T1000 (cell line): ENCODE measurements at regions not wholly inside any gene's neighbourhood (a gene's known extent, or its start where the extent isn't known, plus 50 kb on each side); places are given as distances from the start of the nearest gene placed in this dataset.

Experiments
- DNase-seq: peaks from one replicate; lab custom pipeline; 2025; ENCODE audit warnings: mixed read lengths; lab: John Stamatoyannopoulos, UW

DNA sequence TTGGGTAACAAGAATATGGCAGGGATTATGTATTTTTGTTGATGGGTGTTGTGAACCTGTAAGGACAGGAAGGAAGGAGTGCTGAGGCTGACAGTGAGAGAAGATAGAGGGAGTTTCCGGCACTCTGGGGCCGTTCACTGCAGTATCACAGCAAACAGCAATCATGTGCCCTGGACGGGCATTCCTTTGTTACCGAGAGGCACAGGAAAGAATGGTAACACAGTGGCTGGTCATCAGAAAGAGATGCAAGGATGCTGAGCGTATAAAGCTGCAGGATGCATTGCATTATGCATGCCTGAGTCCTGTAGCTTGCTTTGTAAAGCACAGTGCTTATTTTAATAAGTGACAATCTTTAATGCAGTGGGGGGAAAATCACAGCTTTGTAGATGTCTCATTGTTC lies 286.8 kb downstream of the RPS24 start:
- no peak for DNase-seq

DNA sequence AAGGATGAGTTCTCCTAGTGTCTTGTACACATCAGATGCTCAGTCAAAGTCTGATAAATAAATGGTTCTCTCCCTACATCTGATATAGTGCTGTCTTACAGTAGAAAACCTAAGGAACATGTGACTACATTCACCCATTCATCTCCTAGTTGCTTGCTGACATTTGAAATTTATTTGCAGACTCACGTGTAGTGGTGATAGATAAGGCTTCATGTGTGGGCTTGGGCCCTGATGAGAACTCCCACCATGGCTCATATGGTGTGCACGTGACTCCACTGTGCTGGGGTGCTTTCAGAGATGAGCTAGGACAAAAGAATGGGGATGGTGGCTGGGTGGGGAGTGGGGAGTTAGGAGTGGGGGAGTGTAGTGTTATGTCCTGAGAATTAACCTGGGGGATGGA lies 287.3 kb downstream of the RPS24 start:
- DNase-seq: no peak

DNA sequence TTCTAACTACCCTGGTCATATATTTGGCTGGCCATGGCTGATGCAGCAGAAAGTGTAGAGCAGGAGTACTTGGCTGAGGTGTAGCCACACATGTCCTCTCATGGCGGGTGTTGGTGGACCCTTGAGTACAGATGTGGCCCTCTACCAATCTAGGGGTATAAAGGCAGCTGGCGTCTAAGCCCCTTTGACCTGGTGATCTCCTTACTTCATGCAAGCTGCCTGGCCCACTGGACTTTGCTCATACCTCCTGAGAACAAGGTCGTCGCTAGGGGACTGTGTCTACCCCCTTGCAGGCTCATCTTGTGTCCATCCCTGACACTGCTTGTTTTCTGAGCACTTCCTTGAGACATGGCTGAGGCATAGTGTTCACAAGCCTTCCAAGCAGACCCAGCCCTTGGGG lies 287.8 kb downstream of the RPS24 start:
- DNase-seq: no peak

DNA sequence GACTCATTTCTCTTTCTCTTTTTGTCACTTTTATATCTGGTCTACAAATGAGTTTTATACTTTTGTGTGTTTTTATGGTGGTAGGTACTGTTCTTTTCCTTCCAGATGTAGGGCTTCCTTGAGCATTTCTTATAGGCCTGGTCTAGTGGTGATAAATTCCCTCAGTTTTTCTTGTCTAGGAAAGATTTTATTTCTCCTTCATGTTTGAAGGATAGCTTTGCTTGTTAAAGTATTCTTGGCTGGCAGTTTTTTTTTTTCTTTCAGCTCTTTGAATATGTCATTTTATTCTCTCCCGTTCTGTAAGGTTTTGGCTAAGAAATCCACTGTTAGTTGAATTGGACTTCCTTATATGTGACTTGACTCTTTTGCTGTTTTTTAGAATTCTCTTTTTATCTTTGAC lies 292.7 kb downstream of the RPS24 start:
- DNase-seq: no peak

DNA sequence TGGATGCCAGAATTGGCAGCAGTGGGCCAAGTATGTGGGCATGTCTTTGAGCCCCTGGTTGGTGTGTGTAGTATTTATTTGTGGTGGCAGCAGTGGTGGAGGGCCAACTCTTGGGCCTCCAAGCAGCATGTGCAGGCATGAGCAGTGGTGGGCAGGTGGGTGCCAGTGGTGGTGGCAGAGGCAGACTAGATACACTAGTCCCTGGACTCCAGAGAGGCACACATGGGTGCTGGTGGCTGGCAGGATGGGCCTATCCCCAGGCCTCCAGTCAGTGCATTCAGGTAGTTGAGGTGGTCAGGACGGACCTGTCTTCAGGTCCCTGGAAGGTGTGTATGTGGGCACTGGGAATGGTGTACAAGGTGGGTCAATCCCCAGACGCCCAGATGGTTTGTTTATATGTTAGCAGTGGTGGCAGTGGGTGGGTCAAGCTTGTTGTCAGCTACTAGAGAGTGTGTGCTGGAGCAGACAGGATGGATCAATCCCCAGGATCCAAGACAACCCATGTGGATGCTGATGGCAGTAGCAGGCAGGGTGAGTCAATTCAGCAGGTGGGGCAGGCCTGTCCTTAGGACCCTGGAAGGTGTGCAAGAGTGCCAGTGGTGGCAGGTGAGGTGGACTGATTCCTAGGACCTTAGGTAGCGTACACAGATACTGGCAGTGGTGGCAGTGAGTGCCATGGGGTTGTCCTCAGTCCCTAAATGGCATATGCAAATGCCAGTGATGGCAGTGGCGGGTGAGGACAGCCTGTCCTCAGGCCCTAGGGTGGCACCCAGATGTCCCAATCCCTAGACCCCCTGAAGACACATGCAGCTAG lies 294.3 kb downstream of the RPS24 start:
- no peak for DNase-seq

DNA sequence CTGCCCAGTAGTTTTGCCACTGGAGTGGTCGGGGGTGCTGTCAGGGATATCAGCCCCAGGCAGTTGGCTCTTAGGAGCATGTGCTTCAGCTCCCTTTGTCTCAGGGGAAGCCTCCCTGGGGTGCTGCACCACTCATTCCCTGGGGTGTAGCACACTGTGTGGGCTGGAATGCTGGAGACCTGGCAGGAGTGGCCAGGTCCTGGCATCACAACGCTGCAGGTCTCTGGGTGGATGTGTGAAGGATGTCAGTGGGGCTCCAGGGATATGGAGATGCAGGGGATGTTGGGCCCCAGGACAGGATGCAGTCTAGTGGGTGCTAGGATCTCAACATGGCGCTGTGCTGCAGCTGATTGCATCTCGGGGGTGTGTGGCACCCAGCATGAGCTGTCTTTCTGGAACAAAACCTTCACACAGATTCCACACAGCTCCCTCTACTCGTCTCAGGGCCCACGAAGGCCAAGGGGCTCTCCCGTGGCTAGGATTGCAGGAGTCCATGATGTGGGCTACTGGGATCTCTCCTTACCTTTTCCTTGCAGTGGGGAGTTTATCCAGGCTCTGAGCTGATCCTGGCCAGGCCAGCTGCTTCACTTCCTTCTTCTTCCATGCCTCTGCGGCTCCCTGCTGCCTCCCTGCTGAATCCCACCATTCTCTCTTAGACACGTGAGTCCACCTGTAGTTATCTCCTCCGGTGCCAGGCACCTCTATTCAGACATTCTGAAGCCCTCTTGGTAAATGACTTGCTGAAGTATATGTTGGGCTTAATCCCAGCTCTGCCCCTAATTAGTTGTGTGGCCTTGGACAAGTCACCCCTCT lies 295.1 kb downstream of the RPS24 start:
- no peak for DNase-seq

DNA sequence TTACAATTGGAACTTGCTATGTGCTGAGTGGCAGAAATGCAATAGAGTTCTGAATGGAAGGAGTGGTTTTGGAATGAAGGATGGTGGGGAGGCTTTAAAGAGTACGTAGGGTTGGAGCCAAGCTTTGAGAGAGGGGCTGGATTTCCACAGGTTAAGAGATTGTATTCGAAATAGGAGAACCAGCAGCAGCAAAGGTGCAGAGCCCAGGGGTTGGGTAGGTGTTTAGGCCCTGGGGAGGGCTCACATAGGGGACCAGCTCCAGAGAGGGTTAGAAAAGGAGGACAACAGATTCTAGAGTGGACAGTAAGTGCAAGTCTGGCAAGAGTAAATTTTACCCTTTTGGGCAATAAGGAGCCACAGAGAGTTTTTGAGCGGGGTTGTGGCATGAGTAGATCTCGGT lies 297.2 kb downstream of the RPS24 start:
- DNase-seq: no peak

DNA sequence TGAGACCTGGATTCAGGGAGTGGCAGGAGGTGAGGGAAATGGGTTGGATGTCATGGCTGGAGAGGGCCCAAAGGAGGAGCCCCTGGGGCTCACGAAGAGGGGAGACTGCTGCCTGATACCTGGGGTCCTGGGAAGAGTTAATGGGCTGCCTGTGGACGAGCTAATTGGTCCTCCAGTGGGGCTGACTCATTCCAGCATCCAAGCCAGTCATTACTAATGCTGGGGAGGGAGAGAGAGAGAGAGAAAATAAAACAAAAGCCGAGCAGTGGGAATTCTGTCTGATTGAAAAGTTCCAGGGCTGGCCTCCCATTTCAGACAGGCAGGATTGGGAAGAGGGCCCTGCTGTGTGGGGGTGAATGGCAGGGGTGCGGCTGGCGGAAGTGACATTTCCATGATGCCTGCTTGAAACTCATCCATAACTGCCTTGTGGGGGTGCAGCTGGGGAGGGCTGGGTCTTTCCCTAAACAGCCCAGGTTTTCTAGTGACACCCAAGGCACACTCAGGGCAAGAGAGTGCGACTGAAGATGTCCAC lies 297.8 kb downstream of the RPS24 start:
- no peak for DNase-seq

DNA sequence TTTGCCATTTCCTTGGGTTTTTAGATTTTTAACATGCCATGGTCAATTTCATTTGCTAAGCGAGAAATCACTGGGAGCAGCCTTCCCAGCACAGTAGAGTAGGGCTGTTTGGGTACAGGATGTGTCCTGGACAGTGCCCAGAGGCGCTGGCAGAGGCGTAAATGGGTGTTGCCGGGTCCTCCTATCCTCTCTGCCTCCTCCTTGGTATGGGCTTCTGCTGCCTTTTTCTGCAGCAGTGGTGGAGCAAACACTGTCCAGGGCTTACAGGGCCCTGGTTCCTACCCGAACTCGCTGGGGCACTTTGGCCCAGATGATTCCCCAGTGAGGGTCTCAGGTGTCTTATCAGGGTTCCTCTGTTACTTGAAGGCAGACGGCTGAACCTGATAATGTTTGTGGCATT lies 298.3 kb downstream of the RPS24 start:
- DNase-seq: no peak

DNA sequence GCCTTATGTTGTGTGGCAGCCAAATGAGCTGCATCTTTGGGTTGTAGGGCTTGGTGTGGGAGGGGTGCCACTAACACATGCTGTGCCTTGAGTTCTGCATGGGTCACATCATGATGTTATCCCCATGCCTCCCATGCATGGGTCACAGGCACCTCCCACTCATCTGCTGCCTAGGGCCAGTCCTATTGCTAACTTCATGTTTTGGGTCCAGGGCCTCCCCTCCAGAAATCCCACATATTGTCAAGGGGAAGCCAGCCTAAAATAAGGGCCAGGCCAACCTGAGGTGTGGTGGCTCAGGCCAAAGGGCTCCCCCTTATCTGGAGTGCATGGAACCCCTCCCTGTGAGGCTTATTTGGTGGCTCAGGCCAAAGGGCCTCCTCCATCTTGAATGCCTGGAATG lies 299.0 kb downstream of the RPS24 start:
- no peak for DNase-seq

DNA sequence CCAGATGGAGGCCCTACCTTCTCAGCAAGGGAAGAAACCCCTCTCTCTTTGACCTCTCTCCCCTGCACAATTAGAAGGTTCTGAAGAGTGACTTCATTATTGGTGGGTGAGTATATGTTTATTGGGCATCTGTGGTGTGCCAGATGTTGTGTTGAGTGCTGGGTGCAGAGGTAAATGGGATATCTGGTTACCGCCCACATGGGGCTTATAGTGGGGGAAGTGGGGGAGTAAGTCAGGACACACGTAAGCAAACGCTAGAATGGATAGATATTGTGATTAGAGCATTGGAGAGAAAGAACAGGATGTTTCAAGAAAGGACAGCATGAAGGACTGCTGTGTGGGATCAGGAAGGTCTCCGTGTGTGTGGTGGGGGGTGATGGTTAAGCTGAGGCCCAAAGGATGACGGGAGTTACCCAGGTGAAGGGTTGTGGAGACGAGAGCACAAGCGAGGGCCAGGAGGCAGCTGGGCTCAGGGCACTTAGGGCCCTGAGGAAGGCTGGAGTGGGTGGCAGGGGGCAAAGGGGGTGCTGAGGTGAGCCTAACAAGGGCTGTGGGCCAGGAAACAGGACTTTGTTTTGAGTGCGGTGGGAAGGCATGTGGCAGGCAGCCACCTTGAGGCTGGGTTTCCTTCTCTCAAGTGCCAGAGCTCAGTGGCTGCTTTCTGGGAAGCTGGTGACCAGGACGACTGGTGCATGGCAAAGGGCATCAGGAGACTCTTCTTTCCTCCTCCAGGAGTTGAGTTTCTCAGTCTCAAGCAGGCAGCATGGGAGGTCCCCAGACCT lies 299.9 kb downstream of the RPS24 start:
- DNase-seq: no peak

DNA sequence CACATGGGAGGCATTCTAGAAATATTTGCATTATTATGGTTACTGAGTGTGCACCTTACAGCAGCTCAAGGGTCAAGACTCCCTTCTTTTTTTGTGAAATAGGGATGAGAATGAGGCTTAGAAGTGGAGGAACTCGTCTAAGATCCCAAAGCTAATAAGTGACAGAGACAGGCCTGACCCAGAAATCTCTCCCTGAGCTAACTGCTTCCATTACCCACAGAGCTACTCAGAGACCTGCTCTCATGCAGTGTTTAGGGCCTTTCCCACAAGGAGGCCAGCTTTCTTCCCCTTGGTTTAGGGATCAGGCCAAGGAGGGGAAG lies 301.7 kb downstream of the RPS24 start:
- no peak for DNase-seq

DNA sequence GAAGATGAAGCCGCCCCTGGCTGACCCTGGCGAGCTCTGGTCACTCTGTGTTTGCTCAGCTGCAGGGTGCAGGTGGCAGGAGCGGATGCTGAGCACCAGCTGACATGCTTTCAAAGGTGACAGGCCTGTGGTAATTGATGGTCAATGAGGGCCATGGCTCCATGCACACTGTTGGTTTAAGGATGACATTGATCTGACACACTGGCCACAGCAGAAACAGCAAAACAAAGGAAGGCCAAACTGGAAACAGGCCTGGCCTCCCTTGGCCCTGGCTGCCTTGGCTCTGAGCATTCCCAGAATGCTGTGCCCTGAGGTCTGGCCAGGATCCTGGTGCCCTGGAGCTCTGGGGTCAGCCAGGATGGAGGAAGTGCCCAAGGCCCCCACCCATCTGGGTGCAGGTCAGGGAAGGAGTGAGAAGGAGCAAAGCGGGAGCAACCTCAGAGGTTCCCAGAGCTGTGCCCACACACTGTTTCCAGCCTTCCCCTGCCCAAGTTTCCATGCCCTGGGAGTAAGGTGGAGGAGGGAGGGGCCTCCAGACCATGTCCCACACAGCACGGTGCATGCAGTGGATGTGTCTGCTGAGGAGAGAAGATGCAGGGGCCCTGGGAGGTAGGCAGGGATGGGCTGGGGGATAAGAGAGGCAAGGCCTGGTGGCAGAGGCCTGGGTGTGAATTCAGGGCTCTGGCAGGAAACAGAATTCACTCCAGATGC lies 302.2 kb downstream of the RPS24 start:
- no peak for DNase-seq

DNA sequence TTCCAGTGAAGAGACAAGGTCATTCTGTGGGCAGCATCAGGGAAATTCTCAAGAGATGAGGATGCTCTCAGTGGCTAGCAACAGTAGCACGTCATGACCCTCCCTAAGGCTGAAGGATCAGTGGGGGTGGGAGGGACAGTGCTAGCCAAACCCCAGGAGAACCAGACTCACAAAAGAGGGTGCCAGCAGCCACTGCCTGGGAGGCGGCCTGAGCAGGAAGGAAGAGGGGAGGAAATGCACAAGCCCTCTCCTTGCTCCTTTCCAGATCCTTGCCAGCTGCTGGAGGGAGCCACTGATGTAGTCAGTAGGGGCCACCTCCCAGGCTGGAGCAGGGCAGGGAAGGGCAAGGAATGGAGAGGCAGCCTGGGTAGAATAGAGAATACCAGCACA lies 302.7 kb downstream of the RPS24 start:
- peak; percentile 60 for DNase-seq

DNA sequence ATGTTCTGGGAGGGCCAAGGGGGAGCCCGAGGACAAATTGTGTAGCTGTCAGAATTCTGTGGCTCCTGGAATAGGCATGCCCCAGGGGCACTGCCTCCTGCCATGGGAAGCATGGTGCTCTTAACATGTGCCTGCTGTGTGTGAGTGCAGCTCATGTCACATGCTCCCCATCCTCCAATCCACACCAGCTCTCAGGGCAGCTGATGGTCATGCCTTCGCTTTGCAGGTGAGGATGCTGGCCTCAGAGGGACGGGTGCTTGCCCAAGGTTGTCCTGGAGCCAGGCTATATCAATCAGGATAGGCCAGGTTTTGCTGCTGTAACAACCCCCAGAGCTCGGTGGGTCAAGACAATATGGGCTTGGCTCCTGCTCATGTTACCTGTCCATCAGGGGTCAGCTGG lies 303.4 kb downstream of the RPS24 start:
- no peak for DNase-seq

DNA sequence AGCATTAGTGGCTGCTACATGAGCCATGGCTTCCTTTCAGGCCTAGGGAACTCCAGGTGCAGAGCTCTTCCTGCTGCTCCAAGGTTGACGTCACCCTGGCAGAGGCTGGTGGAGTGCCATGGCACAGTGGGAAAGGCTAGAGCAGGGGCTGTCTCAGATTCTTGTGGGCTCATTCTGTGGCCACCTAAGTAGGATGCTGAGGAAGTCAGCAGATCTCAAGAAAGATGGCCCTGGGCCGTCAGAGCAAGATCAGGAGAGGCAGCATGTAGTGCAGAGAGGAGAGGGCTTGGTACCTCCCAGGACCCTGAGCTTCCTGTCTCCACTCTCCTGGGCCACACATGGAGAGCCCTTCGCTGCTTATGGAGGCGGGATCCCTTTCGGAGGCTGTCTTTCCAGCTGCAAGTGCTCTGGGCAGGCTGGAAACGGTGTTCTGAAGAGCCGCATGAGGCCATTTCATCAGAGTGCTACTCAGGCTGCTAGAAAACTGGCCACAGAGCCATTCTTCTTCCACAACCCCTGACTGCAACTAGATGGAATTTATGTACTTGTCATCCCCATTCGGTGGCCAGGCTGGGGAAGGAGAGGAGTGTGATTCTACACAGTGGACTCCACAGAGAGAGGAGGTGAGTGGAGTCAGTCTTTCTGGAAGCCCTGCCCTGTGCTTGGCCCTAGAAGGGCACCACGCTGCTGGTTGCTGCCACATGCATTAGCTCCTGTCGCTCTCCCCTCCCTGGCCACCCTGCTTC lies 304.2 kb downstream of the RPS24 start:
- no peak for DNase-seq

DNA sequence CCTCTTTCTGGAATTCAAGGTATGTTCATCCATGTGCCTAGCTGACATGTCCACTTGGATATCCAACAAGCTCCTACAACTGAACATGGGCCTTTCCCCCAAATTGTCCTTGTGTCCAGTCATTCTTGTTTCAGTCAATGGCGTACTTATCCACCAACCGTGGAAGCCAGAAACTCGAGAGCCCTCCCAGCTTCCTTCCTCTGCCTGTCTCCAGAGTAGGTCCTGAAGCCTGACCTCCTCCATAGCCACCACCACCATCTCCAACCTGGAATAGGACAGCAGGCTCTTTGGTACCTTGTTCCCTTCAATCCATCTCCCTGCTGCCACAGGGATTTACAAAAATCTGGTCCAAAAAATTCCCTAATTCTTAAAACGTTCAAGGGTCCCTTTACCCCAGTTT lies 305.1 kb downstream of the RPS24 start:
- DNase-seq: no peak

DNA sequence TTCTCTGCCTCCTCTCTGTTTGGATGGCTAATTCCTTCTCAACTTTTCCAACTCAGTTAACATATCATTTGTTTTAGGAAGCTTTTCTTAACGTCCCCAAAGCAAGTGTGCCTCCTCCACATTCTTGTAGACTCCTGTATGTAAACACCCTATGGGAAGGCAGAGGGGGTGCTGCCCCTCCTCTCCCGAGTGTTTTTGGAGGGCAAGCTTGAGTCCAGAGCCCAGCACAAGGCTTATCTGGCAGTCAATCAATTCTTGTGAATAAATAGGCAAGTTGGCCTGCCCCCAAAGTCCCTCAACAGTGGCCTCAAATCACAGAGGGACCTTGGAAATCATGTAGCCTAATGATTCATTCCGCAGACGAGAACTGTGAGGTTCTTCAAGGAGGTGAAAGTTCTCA lies 305.6 kb downstream of the RPS24 start:
- no peak for DNase-seq

DNA sequence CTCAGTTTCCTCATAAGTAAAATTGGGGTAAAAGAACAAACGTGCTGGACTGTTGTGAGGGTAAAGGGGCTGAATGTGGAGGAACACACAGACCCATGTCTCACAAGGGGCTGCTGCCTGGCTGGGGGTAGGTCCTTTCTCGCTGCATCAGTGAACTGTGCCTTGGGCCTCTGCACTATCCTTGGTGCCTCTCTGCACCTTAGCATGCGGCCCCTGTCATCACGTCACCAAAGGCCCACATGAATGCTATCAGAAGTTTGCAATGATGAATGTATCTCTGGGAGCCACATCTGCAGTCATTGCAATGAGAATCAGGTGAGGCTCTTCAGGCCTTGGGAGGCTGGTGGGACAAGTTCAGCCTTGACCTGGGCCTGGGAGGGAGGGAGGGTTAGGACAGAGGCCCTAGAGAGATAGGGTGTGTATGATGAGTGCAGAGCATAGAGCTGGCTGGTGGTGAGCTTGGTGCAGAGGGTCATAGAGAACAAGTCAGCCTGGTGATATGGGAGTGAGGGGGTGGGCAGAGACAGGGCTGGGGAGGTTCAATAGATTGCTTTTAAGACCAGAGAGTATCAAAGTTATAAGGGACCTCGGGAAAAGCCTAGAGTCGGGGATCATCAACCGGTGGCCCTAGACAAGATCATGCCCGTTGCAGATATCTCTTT lies 308.4 kb downstream of the RPS24 start:
- no peak for DNase-seq

DNA sequence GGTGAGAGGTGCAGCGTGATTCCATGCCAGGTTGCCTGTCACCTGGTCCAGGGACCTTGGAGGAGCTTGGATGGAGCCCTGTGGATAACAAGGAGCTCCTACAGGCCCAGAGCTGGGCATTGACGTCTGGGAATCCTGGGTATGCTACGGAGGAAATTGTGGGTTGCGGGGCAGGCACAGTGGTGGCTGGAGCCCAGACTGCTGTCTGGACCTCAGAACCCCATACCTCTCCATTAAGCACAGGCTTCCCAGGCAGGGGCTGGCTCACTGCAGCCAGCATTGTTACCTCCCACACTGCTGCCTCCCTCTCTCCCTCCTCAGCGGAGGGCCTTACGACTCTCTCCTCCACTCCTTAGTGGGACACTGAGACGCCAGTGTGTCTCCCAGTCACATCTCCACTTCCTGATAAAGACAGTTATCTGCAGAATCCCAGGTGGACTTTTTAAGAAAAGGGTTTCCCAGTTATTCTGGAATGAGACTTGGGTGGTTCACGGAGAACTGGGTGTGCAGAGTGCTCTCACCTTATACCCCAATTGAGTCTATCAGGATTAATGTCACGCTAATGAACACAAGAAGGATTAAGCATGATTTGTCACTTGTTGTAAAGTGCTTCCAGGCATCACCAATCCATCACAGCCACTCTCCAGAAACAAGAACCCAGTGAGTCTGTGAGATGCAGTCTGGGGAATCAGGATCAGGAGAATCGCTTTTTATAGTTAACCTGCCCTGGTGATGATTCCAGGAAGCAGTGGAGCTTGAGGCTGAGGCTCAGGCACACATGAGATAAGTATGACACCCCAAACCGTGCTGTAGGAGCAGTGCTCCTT lies 309.4 kb downstream of the RPS24 start:
- no peak for DNase-seq
